RCC 7860 (cell line): ENCODE measurements at regions not wholly inside any gene's neighbourhood (a gene's known extent, or its start where the extent isn't known, plus 50 kb on each side); places are given as distances from the start of the nearest gene placed in this dataset.

Experiments used
- DNase-seq: peaks from one replicate; pipeline ENCODE4 v3.0.0-alpha.2; 2015; ENCODE audit warnings: low spot score
- FAIRE-seq: peaks from 2 replicates; lab custom pipeline; 2012; peaks lifted over from hg19 to GRCh38; lab: Jason Lieb, UNC

- no peak for FAIRE-seq
- no peak for DNase-seq
These were observed 201.9 kb upstream of the COPS8 start for GRCh38 chr2:236883819-236884218.

GRCh38 chr2:236884569-236885175 is 201.0 kb upstream of the COPS8 start:
- no peak for DNase-seq
- FAIRE-seq: no peak

- DNase-seq: no peak
- no peak for FAIRE-seq
These were observed 199.2 kb upstream of the COPS8 start for GRCh38 chr2:236886456-236886855.

- FAIRE-seq: no peak
These were observed 198.2 kb upstream of the COPS8 start for GRCh38 chr2:236887531-236887930.

GRCh38 chr2:236887953-236888793 is 197.5 kb upstream of the COPS8 start:
- DNase-seq (no peak), FAIRE-seq (no peak)

More at GRCh38 chr2:236887531-236887930, 198.2 kb upstream of the COPS8 start:
- DNase-seq: no peak

GRCh38 chr2:236888794-236889780 is 196.6 kb upstream of the COPS8 start:
- no peak for FAIRE-seq

GRCh38 chr2:236889791-236890704 is 195.6 kb upstream of the COPS8 start:
- FAIRE-seq (no peak), DNase-seq (no peak)

More at GRCh38 chr2:236888794-236889780, 196.6 kb upstream of the COPS8 start:
- DNase-seq: no peak

- DNase-seq: no peak
- no peak for FAIRE-seq
These were observed 193.0 kb upstream of the COPS8 start for GRCh38 chr2:236892721-236893120.

- DNase-seq: no peak
- no peak for FAIRE-seq
These were observed 190.9 kb upstream of the COPS8 start for GRCh38 chr2:236894791-236895190.

GRCh38 chr2:236895497-236895896 is 190.2 kb upstream of the COPS8 start:
- no peak for FAIRE-seq

GRCh38 chr2:236896688-236897087 is 189.0 kb upstream of the COPS8 start:
- DNase-seq (no peak), FAIRE-seq (no peak)

More at GRCh38 chr2:236895497-236895896, 190.2 kb upstream of the COPS8 start:
- no peak for DNase-seq

GRCh38 chr2:236899146-236899545 is 186.5 kb upstream of the COPS8 start:
- no peak for DNase-seq
- FAIRE-seq: no peak

- DNase-seq (no peak), FAIRE-seq (no peak)
These were observed 185.6 kb upstream of the COPS8 start for GRCh38 chr2:236899950-236900640.

- no peak for DNase-seq
- FAIRE-seq: no peak
These were observed 183.7 kb upstream of the COPS8 start for GRCh38 chr2:236901956-236902355.

GRCh38 chr2:236903978-236904377 is 181.7 kb upstream of the COPS8 start:
- FAIRE-seq: no peak
- DNase-seq: no peak

GRCh38 chr2:236904389-236905263 is 181.1 kb upstream of the COPS8 start:
- DNase-seq (no peak), FAIRE-seq (no peak)

GRCh38 chr2:236905976-236906375 is 179.7 kb upstream of the COPS8 start:
- no peak for FAIRE-seq
- no peak for DNase-seq

GRCh38 chr2:236908439-236909192 is 177.1 kb upstream of the COPS8 start:
- DNase-seq: no peak
- FAIRE-seq: no peak
